Suppressor macrophage treated with lipopolysaccharide for 4 hours (primary cell): ENCODE measurements at regions not wholly inside any gene's neighbourhood (a gene's known extent, or its start where the extent isn't known, plus 50 kb on each side); places are given as distances from the start of the nearest gene placed in this dataset.
"Not testable (repeated sequence)": the region's sequence is repeated elsewhere in the genome, so short reads cannot be mapped to it uniquely, and the experiment has no call there.

Source experiments
- DNase-seq: peaks from one replicate; pipeline ENCODE4 v3.0.0-alpha.2; 2020

DNA sequence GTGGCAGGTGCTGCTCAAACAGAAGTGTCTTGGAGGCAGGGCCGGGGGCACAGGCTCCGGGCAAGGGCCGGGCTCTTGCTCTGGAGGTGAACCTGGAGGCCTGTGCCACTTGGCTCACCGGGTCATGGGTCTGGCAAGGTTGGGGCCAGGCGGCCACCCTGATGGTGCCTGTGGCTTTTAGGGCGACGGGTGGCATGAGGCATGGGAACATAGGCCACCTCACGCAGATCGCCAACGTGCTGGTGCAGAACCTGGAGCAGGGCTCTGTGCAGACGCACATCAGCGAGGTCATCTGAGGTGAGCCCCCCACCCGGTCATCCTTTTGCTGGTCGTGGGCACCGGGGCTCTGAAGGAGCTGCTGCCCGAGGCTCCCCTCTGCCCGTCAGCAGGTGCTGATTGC is 202.7 kb downstream of the LIPI start:
- DNase-seq, result not testable (repeated sequence)

- DNase-seq, result not testable (repeated sequence)
Measured at GRCh38 chr21:14006144-14006543, 204.6 kb downstream of the LIPI start.

DNA sequence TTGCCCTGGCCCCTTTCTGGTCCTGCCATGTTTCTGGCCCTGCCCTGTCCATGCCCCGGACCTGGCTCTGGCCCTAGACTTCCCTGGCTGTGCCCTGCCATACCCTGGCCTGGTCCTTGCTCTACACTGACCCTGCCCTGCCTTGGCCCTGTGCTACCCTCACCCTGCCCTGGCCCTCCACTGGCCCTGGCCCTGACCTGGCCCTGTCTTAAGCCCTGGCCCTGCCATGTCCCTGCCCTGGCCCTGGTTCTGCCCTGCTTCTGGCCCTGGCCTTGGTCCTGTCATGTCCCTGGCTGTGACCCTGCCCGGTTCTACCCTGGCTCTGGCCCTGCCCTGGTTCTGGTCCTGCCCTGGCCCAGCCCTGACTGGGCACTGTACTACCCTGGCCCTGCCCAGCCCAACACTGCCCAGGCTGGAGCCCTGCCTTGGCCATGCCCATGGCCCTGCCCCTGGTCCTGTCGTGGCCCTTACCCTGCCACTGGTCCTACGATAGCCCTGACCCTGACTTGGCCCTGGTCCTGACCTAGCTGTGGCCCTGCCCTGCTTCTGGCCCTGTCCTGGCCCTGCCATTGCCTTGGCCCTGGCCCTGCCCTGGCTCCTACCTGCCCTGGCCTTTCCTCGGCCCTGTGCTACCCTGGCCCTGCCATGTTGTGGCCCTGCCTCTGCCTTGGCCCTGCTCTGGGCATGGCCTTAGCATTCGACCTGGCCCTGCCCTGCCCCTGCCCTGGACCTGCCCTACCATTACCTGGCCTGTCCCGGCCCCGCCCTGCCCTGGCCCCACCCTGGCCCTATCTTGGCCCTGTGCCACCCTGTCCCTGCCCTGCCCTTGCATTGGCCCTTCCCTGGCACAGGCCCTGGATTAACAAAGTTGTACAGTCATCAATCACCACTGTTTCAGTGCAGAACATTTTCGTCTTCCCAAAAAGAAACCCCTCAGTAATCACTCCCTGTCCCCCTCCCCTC is 223.5 kb downstream of the LIPI start:
- not testable (repeated sequence) for DNase-seq

GRCh38 chr21:13985865-13986863 is 224.6 kb downstream of the LIPI start:
- not testable (repeated sequence) for DNase-seq

- DNase-seq, result not testable (repeated sequence)
Measured at GRCh38 chr21:13985137-13985864, 225.5 kb downstream of the LIPI start.

DNA sequence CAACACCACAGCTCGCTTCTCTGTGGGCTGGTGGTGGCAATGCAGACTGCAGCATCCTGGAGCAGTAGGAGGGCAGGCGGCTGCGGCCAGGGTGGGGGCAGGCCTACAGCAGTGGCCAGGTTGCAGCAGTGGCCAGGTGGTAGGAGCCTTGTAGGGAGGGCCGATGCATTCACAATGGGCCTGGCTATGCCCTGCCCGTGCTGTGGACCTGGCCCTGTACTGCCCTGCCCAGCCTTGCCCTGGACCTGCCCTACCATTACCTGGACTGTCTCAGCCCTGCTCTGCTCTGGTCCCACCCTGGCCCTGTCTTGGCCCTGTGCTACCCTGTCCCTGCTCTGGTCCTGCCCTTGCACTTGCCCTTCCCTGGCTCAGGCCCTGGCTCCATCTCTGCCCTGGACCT is 226.0 kb downstream of the LIPI start:
- DNase-seq, result not testable (repeated sequence)

- DNase-seq, result not testable (repeated sequence)
Measured at GRCh38 chr21:13981176-13982087, 229.3 kb downstream of the LIPI start.

DNA sequence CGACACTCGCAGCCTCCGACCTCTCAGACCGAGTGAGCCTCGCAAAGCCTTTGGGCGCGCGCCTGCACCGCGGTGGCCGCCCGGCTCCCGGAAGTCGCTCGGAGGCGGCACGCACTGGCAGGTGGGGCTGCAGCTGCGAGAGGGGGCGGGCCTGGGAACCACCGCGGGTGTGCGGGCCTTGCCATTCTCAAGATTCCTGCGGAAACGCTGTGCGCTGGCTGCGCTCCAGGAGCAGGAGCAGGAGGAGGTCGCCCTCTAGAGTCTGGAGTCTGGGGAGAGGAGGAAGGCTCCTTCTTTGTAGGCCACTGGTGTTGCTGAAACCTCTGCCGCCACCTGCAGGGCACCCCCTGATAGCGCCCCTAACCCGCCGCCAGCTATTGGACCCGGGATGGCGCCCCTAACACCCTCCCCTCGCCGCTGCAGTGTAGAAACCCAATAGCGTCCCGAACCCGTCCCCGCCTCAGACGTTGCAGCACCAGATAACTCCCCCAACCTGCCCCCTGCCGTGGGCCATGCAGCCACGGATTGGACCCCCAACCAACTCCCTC is 230.6 kb downstream of the LIPI start:
- peak; percentile 11 for DNase-seq

- DNase-seq, result not testable (repeated sequence)
Measured at GRCh38 chr21:13979608-13980007, 231.1 kb downstream of the LIPI start.

DNA sequence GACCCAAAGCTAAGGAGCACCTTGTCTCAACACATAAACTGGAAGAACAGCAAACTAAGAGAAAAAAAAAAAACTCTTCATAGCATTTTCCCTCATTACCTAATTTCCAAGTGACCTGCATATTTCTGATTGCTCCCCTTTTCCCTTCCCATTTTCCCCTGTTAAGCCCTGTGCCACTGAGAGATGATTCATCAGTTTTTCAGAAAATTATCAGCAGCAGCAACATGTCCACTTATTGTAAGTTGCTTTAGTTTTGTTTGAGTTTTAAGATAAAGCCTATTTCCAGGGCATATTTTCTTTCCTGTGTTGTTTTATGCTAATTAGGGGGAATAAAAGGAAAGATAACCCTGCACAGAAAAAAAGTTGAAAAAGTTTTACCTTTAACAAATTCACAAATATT is 236.2 kb downstream of the LIPI start:
- DNase-seq, result not testable (repeated sequence)

- DNase-seq, result not testable (repeated sequence)
Measured at GRCh38 chr21:13969853-13970252, 240.9 kb downstream of the LIPI start.

- not testable (repeated sequence) for DNase-seq
Measured at GRCh38 chr21:13969002-13969401, 241.8 kb downstream of the LIPI start.

- not testable (repeated sequence) for DNase-seq
Measured at GRCh38 chr21:13963259-13963658, 247.5 kb downstream of the LIPI start.

GRCh38 chr21:13937236-13937635 is 273.5 kb downstream of the LIPI start:
- no peak for DNase-seq

DNA sequence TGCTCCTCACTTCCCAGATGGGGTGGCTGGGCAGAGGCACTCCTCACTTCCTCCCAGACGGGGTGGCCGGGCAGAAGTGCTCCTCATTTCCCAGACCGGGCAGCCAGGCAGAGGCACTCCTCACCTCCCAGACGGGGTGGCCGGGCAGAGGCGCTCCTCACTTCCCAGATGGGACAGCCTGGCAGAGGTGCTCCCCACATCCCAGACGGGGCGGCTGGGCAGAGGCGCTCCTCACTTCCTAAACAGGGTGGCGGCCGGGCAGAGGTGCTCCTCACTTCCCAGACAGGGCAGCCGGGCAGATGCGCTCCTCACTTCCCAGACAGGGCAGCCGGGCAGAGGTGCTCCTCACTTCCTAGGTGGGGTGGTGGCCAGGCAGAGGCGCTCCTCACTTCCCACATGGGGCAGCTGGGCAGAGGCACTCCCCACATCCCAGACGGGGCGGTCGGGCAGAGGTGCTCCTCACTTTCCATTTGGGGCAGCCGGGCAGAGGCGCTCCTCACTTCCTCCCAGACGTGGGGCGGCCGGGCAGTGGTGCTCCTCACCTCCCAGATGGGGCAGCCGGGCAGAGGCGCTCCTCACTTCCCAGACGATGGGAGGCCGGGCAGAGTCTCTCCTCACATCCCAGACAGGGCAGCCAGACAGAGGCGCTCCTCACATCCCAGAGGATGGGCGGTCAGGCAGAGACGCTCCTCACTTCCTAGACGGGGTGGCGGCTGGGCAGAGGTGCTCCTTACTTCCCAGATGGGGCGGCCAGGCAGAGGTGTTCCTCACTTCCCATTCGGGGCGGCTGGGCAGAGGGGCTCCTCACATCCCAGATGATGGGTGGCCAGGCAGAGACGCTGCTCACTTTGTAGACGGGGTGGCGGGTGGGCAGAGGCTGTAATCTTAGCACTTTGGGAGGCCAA is 274.5 kb downstream of the LIPI start:
- not testable (repeated sequence) for DNase-seq

DNA sequence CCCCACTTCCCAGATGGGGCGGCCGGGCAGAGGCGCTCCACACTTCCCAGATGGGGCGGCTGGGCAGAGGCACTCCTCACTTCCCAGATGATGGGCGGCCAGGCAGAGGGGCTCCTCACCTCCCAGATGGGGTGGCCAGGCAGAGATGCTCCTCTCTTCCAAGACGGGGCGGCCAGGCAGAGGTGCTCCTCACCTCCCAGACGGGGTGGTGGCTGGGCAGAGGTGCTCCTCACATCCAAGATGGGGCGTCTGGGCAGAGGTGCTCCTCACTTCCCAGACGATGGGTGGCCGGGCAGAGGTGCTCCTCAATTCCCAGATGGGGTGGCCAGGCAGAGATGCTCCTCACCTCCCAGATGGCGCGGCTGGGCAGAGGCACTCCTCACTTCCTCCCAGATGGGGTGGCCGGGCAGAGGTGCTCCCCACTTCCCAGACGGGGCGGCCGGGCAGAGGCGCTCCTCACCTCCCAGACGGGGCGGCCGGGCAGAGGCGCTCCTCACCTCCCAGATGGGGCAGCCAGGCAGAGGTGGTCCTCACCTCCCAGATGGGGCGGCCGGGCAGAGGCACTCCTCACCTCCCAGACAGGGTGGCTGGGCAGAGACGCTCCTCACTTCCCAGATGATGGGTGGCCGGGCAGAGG is 275.2 kb downstream of the LIPI start:
- DNase-seq, result not testable (repeated sequence)

- not testable (repeated sequence) for DNase-seq
Measured at GRCh38 chr21:13934887-13935342, 275.8 kb downstream of the LIPI start.

GRCh38 chr21:13923175-13923574 is 287.6 kb downstream of the LIPI start:
- not testable (repeated sequence) for DNase-seq

GRCh38 chr21:13921455-13921854 is 289.3 kb downstream of the LIPI start:
- DNase-seq, result not testable (repeated sequence)
